ENCODE measurements at regions not wholly inside any gene's neighbourhood (a gene's known extent, or its start where the extent isn't known, plus 50 kb on each side); places are given as distances from the start of the nearest gene placed in this dataset.

DNA sequence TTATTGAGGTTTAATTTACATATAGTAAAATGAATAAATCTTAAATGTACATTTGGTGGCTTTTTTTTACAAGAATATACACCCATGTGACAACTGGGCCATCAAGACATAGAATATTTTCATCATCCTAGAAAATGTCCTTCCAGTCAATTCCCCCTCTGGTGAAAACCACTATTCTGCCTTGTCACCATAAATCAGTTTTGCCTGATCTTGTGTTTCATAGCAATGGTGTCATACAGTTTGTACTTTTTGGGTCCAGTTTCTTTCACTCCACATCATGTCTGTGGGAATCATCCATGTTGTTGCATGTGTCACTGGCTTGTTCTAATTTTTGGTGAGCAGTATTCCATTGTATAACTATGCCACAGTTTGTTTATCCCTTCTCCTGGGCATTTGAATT is 133.1 kb downstream of the PDCD6IP start:
- Histone ChIP-seq H3K27ac (no peak overlapping the region), H3K27me3 (replicated peaks) (no peaks in the 10 kb centered on the region), H3K36me3 (replicated peaks) (no peaks in the 10 kb centered on the region), H3K4me3 (ENCODE audit: low read depth, low read length) (no peak overlapping the region)
- in situ Hi-C loops (cut with HindIII; ENCODE audit: low pct_ligation_motif_present, low sequenced_read_pairs) = no loop called here
- DNase-seq = no peak
- TF ChIP-seq, protein P1, sequence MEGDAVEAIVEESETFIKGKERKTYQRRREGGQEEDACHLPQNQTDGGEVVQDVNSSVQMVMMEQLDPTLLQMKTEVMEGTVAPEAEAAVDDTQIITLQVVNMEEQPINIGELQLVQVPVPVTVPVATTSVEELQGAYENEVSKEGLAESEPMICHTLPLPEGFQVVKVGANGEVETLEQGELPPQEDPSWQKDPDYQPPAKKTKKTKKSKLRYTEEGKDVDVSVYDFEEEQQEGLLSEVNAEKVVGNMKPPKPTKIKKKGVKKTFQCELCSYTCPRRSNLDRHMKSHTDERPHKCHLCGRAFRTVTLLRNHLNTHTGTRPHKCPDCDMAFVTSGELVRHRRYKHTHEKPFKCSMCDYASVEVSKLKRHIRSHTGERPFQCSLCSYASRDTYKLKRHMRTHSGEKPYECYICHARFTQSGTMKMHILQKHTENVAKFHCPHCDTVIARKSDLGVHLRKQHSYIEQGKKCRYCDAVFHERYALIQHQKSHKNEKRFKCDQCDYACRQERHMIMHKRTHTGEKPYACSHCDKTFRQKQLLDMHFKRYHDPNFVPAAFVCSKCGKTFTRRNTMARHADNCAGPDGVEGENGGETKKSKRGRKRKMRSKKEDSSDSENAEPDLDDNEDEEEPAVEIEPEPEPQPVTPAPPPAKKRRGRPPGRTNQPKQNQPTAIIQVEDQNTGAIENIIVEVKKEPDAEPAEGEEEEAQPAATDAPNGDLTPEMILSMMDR (IDR thresholded peaks at IDR 0.05; ENCODE audit: low read depth, low read length, missing control alignments) = no peak

DNA sequence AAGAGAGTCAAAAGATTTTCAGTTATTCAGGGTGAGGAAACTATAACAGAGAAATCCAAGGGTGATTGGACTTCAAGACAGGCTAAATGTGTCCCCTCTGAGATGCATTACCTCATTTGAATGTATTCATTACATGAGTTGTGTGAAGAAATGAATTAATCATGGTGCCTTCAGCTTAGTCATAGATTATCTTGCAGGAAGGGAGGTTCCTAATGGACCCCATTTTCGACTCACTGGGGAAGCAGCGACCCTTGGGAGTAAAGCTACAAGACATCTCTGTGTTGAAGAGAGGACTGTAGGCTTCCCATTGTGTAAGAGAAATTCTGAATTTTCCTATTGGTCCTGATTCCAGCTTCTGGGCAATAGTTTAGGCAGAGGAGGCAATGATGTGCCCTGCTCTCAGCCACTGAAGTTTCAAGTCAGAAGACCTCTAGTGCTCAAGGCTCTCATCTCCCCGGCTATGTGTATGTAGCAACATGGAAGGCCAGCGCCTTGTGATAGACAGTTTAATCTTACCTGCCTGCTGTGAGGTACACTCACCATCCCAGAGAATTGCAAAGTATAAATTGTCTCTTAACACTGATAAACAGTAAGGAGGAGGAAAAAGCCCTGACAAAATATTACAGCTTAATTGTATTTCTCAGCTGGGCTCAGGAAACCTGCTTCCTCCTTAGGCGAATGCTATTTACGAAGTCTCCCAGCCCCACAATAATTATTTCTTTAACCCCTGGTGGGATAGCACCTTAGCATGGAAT is 133.8 kb downstream of the PDCD6IP start:
- H3K27ac ChIP-seq = no peak overlapping the region
- no peaks in the 10 kb centered on the region for H3K36me3 ChIP-seq (replicated peaks)
- TF ChIP-seq, protein P1 (IDR thresholded peaks at IDR 0.05; ENCODE audit: low read depth, low read length, missing control alignments) = no peak
- no peaks in the 10 kb centered on the region for H3K27me3 ChIP-seq (replicated peaks)
- no peak overlapping the region for H3K4me3 ChIP-seq (ENCODE audit: low read depth, low read length)
- in situ Hi-C loops (cut with HindIII; ENCODE audit: low pct_ligation_motif_present, low sequenced_read_pairs) = no loop called here
- DNase-seq = no peak

DNA sequence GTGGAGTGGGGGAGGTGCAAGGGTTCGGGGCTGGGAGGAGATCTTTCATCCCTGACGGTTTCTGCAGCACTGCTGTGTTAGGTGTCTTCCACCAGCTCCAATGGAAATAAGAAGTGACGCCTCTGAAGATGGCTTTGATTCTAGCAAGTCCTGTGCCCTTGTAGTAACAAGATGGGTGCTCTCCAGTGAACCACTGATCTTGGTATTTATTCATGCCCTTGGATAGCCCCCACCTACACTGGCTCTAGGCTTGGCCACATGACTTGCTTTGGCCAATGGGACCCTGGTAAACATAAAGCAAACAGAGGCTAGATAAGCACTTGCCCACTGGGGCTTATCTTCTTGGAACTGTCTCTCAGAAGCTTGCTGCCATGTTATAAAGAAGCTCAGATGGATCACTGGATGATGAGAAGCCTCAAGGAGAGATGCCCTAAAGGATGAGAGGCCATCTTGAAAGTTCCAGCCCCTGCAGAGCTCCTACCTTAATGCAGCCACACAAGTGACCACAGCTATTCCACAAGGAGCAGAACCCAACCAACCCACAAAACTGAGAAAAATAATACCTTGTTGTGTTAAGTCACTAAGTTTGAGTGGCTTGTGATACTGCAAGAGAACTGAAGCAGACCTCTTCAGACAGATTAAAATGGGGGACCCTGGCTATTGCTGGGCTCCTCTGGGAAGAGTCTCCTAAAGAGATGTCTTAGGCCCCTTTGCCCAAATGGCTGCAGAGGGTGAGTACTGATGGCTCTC is 137.9 kb downstream of the PDCD6IP start:
- in situ Hi-C loops (cut with HindIII; ENCODE audit: low pct_ligation_motif_present, low sequenced_read_pairs) = no loop called here
- TF ChIP-seq, protein P1 (IDR thresholded peaks at IDR 0.05; ENCODE audit: low read depth, low read length, missing control alignments) = no peak
- Histone ChIP-seq H3K36me3 (replicated peaks) (no peaks in the 10 kb centered on the region), H3K4me3 (ENCODE audit: low read depth, low read length) (no peak overlapping the region), H3K27me3 (replicated peaks) (peaks cover 1% of the 10 kb centered on the region), H3K27ac (no peak overlapping the region)
- DNase-seq = no peak

DNA sequence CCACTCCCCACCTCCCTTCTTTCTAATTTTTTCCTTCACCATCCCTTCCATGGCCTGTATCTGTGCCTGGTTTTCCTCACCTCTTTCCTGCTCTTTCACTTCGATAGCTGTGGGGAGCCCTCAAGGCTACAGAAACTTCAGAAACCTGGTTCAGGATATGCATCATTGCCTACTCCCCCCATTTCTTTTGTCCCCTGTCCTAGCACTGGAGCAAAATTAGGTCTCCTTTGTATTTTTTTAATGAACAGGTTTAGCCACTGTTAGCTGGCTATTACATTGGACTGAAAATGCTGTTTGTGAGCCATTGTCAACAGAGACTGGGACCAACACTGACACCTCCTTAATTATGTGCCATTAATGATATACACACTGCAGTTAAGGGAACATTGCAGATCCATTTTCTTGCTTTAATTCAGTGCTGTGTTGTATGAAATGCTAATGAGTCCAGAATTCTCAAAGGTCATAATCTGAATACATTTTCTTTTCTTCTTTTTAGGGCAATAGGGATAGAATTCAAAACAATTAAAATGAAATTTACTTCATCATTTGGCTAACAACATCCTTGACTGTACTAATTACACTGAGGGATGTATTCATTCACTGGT is 138.6 kb downstream of the PDCD6IP start:
- Histone ChIP-seq H3K4me3 (ENCODE audit: low read depth, low read length) (no peak overlapping the region), H3K27ac (no peak overlapping the region), H3K36me3 (replicated peaks) (no peaks in the 10 kb centered on the region), H3K27me3 (replicated peaks) (peaks cover 1% of the 10 kb centered on the region)
- TF ChIP-seq, protein P1 (IDR thresholded peaks at IDR 0.05; ENCODE audit: low read depth, low read length, missing control alignments) = no peak
- no peak for DNase-seq
- in situ Hi-C loops (cut with HindIII; ENCODE audit: low pct_ligation_motif_present, low sequenced_read_pairs) = no loop called here

- in situ Hi-C loops (cut with HindIII; ENCODE audit: low pct_ligation_motif_present, low sequenced_read_pairs) = no loop called here
- H3K27me3 ChIP-seq (replicated peaks) = peaks cover 1% of the 10 kb centered on the region
- H3K36me3 ChIP-seq (replicated peaks) = no peaks in the 10 kb centered on the region
- TF ChIP-seq, protein P1 (IDR thresholded peaks at IDR 0.05; ENCODE audit: low read depth, low read length, missing control alignments) = no peak
- DNase-seq = no peak
- no peak overlapping the region for H3K27ac ChIP-seq
- no peak overlapping the region for H3K4me3 ChIP-seq (ENCODE audit: low read depth, low read length)
These were observed 139.2 kb downstream of the PDCD6IP start for GRCh38 chr3:33937628-33938027.

All from brain microvascular endothelial cell (primary cell).